GM19452 (cell line): ENCODE measurements at regions not wholly inside any gene's neighbourhood (a gene's known extent, or its start where the extent isn't known, plus 50 kb on each side); places are given as distances from the start of the nearest gene placed in this dataset.
"Not testable (repeated sequence)": the region's sequence is repeated elsewhere in the genome, so short reads cannot be mapped to it uniquely, and the experiment has no call there.

Experiments
- ATAC-seq: cut with Tn5 transposase; IDR thresholded peaks from one replicate; pipeline ENCODE4 v1.9.1; 2021; ENCODE audit not compliant: unreplicated experiment

DNA sequence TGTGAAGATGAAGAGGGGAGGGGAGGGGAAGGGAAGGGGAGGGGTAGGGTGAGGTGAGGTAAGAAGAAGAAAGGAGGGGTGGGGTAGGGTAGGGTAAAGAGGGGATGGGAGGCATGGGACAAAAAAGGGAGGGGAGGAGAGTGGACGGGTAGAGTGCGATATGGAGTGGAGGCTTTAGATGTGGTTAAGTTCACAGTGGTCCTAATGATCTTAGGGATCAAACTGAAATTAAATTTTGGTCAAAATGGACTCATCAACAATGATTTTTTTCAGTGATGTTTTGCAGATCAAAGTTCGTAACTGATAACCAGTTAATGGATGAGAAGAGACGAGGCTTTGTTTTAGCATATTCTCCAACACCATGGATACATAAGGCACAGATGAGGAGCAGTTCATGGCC is 513.9 kb upstream of the ACVR2A start:
- no peak for ATAC-seq

DNA sequence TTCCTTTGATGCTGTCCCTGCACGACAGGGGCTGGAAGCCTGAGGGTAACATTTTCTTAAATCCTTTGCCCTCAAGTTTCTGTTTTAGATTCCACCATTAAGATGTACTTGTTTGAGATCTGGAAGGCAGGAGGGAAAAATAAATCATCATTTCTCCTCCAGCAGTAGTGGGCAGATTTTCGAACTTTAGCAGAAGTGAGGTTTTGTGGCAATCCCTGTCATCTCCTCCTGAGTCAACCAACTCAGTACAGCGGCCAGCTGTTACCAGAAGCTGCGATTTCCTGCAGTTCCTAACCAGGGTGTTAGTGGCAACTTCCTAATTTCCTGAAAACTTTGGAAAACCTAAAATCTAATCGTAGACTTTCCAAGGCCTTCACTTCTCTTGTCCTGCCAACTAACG is 517.2 kb upstream of the ACVR2A start:
- ATAC-seq: peak; percentile 45

GRCh38 chr2:147325990-147326389 is 518.8 kb upstream of the ACVR2A start:
- ATAC-seq: no peak

DNA sequence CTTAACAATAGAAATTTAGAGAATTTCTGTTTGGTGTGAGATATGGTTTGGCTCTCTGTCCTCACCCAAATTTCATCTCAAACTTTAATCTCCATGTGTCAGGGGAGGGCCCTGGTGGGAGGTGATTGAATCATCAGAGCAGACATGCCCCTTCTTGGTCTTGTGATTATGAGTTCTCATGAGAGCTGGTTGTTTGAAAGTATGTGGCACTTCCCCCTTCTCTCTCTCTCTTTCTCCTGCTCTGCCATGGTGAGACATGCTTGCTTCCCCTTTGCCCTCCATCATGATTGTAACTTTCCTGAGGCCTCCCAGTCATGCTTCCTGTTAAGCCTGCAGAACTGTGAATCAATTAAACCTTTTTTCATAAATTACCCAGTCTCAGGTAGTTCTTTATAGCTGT is 524.7 kb upstream of the ACVR2A start:
- ATAC-seq: no peak

- no peak for ATAC-seq
These were observed 533.8 kb upstream of the ACVR2A start for GRCh38 chr2:147311058-147311430.

DNA sequence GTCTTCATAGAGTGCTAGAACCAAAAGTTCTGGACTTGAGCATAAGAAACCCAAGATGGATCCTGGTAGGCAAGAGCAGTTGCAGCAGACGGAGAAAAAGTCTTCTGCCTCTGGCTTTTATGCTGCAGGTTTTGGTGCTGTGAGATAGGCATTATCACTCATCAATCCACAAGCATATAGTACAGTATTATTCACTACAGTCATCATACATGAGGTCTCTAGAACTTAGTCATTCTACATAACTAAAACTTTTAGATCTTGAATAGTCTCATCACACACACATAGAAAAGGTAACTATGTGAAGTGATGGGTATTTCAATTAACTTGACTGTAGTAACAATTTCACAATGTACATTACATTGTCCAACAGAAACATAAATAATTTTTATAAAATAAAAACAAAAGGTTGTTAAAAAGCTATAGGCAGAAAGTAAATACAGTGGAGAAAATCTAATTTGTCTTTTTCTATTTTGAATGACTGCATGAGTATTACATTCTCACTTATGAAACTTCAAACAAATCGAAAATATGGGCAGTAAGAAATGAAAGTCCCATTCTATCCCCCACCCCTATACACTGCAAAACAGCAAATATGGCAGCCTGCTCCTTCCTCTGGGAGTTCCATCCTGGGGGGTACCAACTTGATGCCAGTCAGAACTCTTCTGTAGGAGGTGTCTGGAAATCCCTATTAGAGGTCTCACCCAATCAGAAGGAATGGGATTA is 534.3 kb upstream of the ACVR2A start:
- no peak for ATAC-seq

DNA sequence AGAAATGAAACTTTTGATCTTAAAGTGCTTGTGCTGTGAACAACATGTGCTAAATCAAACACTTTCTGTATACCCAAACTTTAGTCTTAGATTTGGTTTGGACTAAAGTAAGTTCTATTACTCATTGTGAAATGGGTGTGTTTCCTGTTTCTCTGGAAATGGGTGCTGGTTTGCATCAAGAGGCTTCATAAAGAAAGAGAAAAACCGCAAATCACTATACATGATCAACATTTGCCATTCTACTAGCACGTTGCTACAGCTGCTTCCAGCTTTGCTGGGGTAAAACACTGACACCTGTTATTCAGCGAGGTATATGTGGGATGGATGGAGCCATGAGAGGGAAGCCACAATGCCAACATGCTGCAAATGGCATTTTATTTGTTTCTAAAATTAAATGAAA is 547.0 kb upstream of the ACVR2A start:
- peak; percentile 96 for ATAC-seq

DNA sequence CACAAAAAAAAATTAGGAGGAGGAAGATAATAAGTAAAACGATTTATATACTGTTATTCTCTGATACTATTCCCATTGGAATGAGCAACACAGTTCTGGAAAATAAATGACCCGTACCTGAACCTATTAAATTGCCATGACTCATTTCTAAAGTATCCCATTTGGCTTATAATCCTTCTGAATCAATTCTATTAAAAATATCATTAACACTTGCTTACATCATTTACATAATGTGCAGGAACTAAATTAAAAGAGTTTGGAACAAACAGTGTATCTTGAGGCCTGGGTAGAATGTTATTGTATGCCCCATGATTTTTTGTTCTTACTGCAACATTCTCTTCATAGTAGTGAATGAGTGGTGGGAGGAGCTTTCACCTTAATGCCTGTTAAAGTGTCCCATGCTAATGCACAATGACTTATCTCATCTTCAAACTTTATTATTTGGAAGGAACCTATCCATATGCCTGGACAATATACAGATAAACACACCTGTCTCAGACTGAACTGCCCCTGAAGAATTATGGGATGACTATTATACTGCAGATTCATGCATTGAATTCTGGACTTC is 549.9 kb upstream of the ACVR2A start:
- no peak for ATAC-seq

GRCh38 chr2:147293991-147294824 is 550.6 kb upstream of the ACVR2A start:
- ATAC-seq: no peak

GRCh38 chr2:147288131-147288530 is 556.7 kb upstream of the ACVR2A start:
- no peak for ATAC-seq

DNA sequence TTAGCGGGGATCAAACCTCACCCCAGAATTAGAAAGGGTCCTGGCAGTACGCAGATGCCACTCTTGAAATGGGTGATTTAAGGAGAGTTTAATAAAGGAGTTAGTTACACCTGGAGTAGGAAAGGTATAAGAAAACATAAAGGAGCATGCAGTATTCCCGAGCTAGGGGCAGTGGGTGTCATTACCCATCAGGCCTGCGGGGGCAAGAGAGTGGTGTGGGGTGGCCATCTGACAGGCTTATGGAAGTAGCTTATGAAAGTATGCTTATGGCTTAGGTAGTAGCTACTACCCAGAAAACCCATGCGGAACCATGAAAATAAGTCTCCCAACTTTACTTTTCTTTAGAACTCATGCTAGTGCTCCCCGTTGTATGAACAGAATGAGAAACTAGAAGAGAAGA is 568.9 kb upstream of the ACVR2A start:
- no peak for ATAC-seq

- ATAC-seq: no peak
These were observed 571.2 kb upstream of the ACVR2A start for GRCh38 chr2:147273628-147274027.

- no peak for ATAC-seq
These were observed 571.7 kb upstream of the ACVR2A start for GRCh38 chr2:147273106-147273505.

- ATAC-seq: not testable (repeated sequence)
These were observed 575.2 kb upstream of the ACVR2A start for GRCh38 chr2:147269581-147269980.

DNA sequence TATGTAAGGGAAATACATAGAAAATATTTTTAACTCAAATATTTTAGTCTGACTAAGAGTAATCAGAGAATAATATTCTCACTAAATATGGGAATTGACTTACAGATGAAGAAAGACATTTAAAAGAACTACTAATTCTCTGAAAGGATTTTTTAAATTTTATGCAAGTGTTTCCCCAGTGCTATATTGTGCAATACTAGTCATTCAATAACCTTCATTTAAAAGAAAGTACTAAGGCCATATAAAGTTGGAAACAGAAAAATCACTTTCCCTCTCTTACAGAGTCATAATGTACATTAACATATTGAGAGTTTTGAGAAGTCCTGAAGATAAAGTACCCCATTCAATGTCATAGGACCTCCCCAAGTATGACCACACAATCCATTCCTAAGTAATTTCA is 584.6 kb upstream of the ACVR2A start:
- ATAC-seq: no peak

DNA sequence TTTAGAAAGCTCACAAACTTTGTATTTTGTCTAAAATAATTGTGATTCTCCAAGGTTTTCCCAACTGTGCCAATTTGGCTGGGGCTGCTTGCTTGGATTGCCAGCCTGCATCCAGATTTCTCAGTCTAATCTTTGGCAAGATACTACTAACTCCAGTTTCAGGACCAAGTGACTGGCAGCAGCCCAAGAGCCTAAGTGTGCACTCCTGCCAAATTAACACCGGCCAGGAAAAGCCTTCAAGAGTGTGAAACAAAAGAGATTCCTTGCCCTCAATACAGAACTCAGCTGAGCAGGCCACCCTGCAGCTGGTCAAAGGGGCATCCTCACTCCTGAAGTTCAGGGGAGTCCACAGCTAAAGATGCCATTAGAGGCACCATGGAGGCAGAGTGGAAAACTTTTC is 589.0 kb upstream of the ACVR2A start:
- no peak for ATAC-seq

DNA sequence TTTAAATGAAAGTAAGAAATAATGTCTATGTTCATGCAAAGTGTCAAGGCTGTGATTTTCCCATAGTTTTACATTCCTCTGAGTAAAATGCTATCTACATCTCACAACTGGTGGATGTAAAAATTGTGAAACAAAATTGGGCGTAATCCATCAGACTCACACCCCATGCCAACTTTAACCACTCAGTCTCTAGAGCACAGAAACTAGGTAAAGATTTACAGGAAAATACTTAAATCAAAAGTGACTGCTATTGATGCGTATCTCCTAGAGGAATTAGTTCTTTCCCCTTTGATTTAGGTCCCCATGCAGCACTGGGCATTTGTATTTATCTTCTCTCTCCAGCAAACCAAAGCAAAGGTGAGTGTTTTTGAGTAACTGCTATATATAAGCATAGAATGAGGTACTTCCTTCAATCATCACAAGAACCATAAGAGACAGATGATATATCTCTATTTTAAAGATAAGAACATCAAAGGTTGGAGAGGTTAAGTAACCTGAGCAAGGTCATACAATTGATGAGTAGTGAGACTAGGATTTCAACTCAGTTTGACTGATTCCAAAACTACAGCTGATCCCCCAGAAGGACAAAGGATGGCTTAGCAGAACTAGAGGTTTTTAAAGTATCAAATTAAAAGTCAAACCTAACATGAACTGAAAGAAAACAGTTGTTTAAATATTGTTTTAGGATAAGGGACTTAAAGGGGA is 594.0 kb upstream of the ACVR2A start:
- peak; percentile 82 for ATAC-seq

GRCh38 chr2:147247749-147248148 is 597.1 kb upstream of the ACVR2A start:
- ATAC-seq: no peak

GRCh38 chr2:147242445-147242844 is 602.4 kb upstream of the ACVR2A start:
- ATAC-seq: no peak

- ATAC-seq: no peak
These were observed 608.2 kb upstream of the ACVR2A start for GRCh38 chr2:147236601-147237000.

DNA sequence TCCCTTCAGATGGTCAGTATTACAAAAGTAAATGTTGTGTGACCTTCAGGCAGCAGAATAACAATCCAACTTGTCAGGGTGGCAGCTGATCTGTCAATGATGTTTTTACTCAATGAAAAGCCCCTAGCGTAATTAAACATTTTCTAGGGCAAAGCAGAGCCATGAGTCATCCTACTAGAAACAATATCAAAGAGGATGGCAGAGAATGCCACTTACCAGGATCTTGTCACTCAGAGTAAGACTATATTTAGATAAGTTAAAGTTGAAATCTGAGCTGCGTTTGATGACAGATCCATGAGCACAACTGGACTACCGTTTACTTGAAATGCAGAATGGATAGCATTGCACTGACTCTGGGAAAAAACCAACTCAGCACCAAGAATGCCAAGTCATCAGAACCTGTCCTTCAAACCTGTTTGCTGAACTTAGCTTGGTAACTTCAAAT is 612.6 kb upstream of the ACVR2A start:
- no peak for ATAC-seq
